Prostate gland (tissue), 2 donors: ENCODE measurements at regions not wholly inside any gene's neighbourhood (a gene's known extent, or its start where the extent isn't known, plus 50 kb on each side); places are given as distances from the start of the nearest gene placed in this dataset.

ENCODE experiments used
- POLR2A ChIP-seq: fragments of 450-650 bp; IDR thresholded peaks from one replicate; pipeline ENCODE4 v1.6.1; 2016; ENCODE audit warnings: antibody characterized with exemption, mild to moderate bottlenecking
- TF ChIP-seq, protein P1 (sequence below), 4 experiments: fragments of 200-600 bp in 2 of 4; fragments of 450-650 bp in 2 of 4; sonication (generic) in 2 of 4; IDR thresholded peaks; 1 replicate in 3 of 4; 2 replicates in 1 of 4; pipeline ENCODE4 v1.5.1; 2016 to 2019; ENCODE audit warnings: antibody characterized with exemption in 4 of 4, mild to moderate bottlenecking in 2 of 4, moderate library complexity in 2 of 4

DNA sequence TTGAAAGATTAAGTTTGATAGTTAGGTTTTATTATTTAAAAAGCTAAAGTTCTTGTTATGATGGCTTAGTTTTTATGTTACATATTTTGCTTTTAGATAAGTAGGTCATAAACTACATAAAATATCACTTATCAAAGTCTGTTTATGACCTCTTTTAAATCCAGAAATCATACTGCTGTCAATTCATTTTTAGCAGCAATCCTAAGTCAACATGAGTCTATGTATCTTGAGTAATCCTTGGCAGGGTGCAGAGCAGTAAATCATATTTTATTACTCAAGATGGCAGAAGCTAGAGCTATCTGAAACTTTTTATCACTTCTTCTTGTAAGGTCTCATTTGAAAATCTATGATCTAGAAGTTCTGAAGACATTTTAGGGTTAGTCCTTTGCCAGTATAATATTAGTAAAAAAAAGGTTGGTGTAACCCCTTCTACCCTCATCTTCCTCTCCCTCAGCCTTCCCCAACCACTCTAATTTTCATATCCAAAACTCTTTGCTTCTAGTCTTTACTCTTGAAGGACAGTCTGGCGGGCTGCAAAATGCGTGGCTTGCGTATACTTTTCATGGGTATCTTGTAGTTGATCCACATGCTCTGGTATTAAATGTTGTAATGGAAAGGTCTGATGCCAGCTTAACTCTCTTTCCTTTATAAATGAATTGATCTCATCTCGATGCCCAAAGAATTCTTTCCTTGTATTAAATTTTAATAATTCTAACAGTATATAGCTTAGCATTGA, 134.0 kb upstream of the THRB start:
- TF ChIP-seq, protein P1, sequence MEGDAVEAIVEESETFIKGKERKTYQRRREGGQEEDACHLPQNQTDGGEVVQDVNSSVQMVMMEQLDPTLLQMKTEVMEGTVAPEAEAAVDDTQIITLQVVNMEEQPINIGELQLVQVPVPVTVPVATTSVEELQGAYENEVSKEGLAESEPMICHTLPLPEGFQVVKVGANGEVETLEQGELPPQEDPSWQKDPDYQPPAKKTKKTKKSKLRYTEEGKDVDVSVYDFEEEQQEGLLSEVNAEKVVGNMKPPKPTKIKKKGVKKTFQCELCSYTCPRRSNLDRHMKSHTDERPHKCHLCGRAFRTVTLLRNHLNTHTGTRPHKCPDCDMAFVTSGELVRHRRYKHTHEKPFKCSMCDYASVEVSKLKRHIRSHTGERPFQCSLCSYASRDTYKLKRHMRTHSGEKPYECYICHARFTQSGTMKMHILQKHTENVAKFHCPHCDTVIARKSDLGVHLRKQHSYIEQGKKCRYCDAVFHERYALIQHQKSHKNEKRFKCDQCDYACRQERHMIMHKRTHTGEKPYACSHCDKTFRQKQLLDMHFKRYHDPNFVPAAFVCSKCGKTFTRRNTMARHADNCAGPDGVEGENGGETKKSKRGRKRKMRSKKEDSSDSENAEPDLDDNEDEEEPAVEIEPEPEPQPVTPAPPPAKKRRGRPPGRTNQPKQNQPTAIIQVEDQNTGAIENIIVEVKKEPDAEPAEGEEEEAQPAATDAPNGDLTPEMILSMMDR (IDR thresholded peaks at IDR 0.05): no peak
- no peak for TF ChIP-seq POLR2A
